HG03469 (cell line): ENCODE measurements at regions not wholly inside any gene's neighbourhood (a gene's known extent, or its start where the extent isn't known, plus 50 kb on each side); places are given as distances from the start of the nearest gene placed in this dataset.

Experiments
- ATAC-seq: cut with Tn5 transposase; IDR thresholded peaks from one replicate; pipeline ENCODE4 v1.9.1; 2021; ENCODE audit warnings: mild to moderate bottlenecking, moderate library complexity, moderate number of reproducible peaks; ENCODE audit not compliant: unreplicated experiment

DNA sequence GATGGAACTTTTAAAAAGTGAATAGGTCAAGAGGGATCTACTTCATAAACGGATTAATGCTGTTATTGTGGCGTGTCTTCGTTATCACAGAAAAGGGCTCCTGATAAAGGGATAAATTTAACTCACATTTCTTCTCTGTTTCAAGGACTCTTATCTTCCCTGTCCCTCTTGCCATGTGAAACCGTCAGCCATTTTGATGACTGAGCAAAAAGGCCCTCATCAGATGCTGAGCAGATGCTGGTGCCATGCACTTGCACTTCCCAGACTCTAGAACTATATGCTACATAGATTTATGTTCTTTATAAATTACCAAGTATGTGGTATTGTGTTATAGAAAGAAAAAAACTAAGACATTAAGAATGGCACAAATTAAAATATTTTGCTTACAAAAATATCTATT is 1011.8 kb upstream of the GBE1 start:
- no peak for ATAC-seq

DNA sequence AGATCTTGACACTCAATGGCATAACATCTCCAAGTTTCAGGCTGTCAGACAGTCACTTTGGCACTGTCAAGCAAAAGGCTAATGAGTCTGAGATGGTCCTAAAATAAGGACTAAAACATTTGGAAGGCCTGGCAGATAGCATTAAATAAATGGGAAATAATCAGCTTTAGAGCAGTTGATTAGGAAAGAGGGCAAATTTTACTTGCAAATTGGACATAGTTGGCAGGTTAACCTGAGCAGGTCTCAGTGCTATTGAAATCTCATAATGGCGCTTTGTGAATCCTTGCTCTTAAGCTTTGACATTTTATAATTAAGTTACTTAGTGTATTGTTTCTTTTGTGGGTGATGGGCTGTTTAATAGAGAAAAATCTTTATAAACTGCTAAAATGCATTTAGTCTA is 1003.1 kb upstream of the GBE1 start:
- no peak for ATAC-seq

DNA sequence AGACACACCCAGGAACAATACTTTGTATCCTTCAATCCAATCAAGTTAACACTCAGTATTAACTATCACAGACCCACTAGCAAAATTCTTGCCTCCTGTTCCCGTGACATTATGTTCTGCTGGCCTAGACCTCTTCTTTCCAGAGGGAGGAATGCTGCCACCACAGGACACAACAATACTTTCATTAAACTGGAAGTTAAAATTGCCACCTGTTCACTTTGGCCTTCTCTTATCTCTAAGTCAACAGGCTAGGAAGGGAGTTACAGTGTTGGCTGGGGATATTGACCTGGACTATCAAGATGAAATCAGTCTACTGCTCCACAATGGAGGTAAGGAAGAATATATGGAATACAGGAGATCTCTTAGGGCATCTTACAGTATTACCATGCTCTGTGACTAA is 1000.4 kb upstream of the GBE1 start:
- ATAC-seq, result no peak

DNA sequence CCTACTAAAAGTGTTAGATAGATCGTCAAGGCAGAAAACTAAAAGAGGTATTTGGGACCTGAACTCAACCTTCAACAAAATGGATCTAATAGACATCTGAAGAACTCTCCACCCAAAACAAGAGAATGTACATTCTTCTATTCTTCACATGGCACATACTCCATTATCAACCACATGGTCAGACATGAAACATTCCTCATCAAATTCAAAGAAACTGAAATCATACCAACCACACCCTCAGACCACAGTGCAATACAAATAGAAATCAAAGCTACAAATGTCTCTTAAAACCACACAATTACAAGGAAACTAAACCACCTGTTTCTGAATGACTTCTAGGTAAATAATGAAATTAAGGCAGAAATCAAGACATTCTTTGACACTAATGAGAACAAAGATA is 984.1 kb upstream of the GBE1 start:
- no peak for ATAC-seq

DNA sequence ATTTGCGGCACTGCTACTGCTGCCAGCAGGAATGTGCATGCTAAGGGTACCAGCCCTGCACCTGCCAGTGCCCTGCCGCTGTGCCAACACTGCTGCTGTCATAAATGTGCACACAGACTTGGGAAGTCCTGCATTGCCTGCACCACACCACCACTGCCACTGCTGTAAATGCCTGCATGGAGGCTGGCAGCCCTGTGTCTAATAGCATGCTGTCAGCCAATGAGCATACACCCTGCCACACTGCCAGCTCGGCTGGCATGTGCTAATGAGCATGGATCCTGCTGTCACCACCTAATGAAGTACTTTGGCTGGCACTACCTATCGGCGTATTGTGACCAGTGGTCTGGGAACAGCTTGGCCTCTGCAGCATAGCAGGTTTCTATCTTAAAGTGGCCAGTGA is 981.8 kb upstream of the GBE1 start:
- no peak for ATAC-seq

DNA sequence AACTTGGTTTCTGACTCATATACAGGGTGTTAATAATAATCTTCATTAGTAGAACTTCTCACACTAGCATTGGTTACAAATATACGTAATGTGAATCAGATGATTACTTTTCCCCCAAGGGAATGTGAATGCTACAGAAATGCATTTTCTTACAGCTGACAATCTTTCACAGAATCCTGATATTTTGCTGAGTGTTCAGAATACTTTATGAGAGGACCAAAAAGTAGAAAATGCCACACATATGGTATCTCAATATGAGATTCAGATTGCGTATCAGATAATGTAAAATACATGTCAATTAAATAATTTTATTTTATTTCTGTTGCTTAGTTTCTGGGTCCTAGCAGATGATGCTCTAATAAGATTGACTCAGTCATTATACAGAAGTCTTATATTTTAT is 979.9 kb upstream of the GBE1 start:
- ATAC-seq, result no peak

DNA sequence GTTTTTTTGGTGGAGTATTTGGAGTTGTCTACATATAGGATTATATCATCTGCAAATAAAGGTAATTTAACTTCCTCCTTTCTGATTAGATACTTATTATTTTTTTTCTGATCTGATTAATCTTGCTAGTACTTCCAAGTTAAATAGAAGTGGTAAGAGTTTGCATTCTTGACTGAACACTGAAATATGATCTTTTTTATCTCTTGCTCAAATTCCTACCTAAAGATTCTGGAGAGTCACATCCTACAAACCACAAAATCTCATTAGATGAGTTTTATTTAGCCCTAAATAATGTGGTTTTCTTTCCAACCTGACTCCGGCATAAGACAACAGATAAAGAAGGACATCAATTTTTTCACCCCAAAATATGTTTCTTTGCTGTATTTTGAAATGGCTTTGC is 977.9 kb upstream of the GBE1 start:
- no peak for ATAC-seq

DNA sequence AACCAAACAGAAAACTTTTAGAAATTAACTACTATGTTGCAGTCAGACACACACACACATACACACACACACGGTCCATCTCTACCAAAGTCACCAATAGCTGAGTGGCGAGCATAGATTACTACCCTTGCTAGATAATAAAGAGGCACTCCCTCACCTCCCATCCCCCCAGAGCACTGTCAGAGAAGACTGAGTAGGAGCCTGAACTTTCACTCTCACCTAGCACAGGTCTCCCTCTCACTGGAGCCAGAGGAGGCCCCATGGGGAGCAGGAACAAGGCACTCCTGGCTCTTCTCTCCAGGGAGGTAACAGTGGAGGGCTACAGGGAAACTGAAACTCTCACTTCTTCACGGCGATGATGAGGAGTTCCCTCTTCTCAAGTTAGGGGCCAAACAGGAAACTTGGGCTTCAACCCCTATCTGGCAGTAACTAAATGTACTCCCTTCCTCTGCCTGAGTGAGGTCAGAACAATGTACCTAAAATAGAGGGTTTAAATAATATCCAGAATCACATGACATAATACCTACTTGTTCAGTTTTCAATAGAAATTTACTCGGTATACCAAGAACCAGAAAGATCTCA is 975.3 kb upstream of the GBE1 start:
- ATAC-seq, result no peak

DNA sequence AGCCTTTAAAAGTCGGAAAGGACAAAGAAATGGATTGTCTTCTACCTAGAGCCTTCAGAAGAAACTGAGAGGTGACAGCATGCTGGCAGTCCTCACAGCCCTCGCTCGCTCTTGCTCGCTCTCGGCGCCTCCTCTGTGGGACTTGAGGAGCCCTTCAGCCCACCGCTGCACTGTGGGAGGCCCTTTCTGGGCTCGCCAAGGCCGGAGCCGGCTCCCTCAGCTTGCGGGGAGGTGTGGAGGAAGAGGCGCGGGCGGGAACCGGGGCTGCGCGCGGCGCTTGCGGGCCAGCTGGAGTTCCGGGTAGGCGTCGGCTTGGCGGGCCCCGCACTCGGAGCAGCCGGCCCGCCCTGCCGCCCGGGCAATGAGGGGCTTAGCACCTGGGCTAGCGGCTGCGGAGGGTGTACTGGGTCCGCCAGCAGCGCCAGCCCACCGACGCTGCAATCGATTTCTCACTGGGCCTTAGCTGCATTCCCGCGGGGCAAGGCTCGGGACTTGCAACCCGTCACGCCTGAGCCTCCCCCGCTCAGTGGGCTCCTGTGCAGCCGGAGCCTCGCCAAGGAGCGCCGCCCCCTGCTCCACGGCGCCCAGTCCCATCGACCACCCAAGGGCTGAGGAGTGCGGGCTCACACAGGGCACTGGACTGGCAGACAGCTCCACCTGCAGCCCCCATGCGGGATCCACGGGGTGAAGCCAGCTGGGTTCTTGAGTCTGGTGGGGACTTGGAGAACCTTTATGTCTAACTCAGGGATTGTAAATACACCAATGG is 953.8 kb upstream of the GBE1 start:
- ATAC-seq, result no peak

DNA sequence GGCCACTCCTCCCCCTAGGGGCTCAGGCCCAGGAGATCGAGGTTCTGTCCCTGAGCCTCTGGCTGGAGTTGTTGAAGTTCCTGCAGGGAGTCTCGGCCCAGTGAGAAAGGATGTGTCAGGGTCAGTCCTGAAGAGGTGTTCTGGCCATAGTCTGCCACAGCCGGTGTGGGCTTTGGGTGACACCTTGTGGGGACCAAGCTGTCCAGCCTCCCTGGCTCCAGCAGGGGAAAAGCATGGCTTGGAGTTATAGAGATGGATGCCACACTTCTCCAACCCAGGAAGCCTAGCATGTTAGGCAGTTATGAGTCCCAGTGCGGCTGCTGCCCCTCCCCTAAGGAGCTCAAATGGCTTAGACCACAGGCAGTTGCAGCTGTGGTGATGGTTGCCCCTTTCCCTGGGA is 945.6 kb upstream of the GBE1 start:
- ATAC-seq, result no peak

DNA sequence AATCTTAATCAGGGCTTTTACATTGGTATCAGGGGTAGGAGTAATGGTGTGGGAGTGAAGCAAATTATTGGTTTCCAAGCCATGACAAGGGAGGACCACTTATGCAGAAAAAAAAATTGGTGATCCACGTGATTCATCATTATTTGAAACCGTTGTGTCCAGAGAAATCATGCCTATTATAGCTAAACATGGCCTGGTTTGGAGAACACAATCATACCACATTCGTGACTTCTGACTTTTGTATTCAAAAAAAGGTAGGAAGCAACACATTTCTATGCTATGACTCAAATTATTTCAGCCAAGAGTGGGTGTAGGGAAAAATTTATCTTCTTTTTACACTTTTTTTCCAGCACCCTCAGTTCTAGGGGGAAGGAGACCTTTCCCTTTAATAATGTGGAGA is 924.3 kb upstream of the GBE1 start:
- no peak for ATAC-seq

DNA sequence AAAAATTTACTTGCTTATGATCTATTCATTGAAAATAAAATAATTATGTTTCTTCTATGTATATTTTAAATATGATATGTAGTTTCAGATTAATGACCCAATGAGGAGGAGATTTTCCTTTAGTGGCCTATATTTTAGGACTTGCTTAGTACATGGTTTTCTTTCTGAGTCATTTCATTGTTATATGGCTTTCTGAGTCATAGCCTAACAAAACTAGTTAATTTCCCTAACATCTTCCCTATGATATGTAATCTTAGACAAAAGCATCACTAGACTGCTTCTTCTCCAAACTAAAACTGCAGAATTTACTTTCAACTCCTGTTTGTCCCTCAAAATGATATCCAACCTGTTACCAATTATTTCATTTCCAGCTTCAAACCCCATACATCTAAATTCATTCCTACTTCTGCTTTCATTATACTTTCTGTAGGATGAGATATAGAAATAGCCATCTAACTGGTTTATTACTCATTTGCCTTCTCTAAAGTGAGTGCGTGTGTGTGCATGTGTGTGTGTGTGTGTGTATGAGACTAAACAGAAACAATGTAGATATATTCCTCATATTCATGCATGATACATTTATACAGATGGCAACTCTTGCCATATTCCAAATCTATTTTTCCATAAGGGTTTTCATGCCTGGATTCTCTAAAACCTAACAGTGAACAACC is 915.0 kb upstream of the GBE1 start:
- no peak for ATAC-seq

DNA sequence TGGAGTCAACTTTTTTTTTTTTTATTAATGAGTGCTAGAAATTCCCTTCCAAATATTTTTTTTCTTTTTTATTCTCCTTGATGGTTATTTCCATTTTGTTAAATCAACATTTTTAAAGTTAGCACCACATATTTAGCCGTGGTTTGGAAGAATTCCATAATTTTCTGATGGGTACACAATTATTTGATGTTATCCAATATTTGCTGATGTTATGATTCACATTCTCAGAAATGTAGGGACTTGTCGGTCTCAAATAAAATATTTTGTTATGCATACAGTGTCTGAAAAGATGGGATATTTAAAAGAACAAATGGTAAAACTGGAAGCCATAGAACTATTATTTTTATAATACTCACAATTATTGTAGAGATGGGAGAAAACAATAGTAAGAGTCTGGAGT is 911.5 kb upstream of the GBE1 start:
- no peak for ATAC-seq

DNA sequence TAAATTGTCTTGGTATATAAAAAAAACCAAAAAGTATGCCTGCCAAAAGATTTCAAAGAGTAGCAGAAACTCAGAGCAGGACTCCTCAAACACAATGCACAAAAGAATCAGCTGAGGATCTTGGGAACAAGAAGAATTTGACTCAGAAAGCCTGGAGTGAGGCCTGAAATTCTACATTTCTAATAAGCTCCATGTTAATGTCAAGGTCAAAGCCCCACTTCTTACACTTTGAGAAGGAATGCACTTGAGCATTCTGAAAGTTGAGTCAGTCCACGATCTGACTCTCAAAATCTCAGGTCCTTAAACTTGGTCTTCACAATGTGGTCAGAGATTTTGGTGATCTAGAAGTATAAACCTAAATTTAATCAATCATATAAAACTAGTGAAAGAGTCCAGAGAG is 910.0 kb upstream of the GBE1 start:
- ATAC-seq, result no peak

DNA sequence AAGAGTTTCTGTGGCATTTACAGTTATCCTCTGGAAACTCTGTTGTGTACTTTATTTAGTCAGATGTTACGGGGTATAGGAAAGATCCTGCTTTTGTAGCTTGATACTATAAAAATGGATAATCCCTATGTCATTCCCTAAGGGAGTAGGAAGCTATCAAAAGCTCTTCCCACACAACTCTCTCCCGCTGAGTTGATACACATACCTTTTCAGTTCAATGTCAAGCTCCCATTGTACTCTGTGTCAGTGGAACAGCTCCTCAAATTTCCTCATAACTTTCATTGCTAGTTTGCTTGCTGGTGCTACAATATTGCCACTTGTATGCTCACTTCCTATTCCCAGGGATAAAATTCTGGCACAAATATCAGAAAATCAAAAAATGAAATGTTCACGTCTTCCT is 893.3 kb upstream of the GBE1 start:
- ATAC-seq, result no peak

DNA sequence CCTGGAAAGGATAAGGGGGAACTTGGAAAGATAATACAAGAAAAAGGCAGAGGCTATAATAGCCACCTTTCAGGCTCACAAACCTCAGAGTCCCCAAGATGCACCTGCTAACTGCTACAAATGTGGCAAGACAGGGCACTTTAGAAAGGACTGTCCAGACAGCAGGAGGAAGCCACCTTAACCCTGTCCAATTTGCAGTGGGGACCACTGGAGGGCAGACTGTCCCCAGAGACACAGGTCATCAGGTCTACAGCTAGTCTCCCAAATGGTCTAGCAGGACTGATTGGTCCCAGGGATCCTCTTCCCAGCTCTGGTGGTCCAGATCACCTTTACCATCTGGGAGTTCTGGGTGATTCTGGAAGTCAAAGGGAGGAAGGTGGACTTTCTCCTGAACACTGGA is 882.5 kb upstream of the GBE1 start:
- no peak for ATAC-seq

DNA sequence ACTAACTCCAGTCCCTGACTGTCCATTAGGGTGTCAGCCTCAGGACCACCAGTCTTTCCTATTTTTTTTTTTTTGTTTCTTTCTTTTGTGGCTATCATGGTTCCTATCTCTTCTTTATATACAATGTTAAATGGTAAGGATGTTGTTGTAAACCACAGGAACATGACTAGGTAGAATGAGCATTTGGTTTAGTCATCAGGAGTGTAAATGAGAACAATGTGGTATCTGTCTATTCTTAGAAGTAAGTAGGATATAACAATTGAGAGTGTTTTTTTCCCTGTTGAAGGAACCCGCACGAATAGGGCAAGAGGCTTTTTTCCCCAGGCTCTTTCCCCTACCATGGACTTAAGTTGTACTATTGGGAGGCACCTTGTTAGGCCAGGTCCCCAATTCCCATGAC is 880.3 kb upstream of the GBE1 start:
- no peak for ATAC-seq

DNA sequence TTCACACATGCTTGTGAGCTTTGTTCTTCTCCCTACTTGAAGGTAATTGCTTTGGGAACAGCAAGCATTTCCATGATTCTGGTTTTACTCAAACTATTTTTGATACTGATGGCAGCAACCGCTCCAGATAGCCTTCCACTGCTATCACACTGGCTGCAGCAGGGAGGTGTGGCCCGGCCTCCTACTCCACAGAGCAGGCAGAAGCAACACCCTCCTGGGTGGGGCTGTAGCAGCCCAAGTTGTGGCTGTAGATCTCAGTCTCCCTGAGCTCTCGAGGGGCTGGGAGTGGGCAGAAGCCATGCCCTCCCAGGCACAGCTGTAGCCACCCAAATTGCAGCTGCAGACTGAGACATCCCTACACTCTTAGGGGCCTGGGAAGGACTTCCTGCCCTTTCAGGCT is 878.8 kb upstream of the GBE1 start:
- no peak for ATAC-seq

DNA sequence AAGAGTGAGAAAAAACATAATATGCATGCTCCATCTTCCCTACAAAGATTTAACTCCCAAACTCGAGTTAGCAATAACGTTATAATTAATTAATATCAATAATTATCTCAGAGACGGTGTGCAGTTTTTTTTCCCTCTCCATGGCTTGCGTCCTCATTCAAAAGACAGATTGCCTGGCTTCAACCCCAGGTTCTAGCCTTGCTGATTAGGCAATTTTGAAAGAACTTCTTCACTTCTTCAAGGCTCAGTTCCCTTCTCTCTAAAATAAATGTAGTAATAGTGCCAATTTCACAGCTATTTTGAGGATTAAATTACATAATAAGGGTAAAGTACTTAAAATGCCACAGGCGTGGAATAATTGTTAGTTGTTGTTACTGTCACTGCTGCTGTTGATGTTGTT is 876.1 kb upstream of the GBE1 start:
- no peak for ATAC-seq

DNA sequence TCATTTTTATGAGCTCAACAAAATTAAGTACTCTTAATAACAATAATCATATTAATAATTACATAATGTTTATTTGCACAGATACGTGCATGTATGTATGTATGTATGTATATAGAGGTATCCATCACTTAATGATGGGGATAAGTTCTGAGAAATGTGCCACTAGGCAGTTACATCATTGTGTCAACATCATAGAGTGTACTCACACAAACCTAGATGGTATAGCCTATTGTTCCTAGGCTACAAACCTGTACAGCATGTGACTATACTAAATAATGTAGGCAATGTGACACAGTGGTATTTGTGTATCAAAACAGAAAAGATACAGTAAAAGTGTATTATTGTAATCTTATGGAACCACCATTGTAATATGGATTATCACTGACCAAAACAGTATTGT is 874.7 kb upstream of the GBE1 start:
- no peak for ATAC-seq

DNA sequence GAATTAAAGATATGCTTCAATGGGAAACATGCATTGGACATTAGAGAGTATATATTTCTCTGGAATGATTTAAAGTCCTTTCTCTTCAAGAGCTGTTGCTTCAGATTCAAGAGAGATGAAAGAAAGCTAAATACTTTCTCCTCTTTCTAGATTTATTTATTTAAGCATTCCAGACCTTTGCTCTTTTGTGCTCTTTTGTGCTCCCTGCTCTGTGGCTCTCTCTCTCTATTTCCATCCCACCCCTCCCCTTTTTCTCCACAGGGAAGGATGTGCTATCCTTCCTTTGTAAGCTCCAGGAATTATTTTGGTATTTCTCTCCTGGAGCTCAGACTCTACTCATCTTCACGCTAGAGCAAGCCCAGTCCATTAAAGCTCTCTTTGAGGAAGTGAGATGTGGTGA is 871.9 kb upstream of the GBE1 start:
- ATAC-seq, result no peak

DNA sequence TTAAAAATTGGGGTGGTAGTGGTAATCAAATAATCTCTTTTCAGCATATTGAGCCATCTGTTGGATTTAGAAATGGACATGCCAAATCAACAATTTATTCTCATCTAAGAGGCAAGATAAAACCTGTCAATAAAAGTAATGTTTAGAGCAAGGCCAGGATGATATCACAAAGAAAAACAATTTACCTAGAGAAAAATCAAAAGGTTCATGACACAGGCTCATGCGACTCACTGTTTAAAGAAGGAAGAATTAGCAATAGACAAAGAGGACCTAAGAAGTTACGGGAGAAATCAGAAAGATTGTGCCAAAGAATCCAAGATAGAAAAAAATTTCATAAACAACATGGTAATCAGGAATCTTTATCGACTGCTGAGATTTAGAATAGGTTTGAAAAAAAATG is 868.5 kb upstream of the GBE1 start:
- no peak for ATAC-seq
